CD4-positive, alpha-beta T cell treated with Interleukin-15 for 4 hours (primary cell): ENCODE measurements at regions not wholly inside any gene's neighbourhood (a gene's known extent, or its start where the extent isn't known, plus 50 kb on each side); places are given as distances from the start of the nearest gene placed in this dataset.

Experiments
- DNase-seq: peaks from one replicate; pipeline ENCODE4 v3.0.0-alpha.2; 2020; ENCODE audit warnings: low spot score

DNA sequence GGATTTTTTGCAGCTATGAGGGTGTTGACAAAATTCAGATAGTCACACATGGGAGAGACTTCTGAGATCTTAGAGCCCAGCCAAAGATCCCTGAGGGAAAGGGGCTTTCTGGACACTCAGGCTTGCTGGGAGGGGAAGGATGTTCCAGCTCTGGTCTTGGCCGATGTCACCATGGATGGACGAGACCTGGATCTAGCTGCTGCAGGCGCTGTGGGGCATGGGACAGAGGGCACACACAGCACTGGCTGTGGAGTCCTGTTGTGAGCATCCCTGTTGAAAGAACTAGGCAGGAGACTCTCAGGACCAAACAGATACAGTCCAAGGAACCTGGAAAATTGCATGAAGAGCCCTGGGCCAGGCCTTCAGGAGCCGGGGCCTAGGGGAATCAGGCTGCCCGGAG lies 80.1 kb upstream of the SDK2 start:
- DNase-seq: no peak

DNA sequence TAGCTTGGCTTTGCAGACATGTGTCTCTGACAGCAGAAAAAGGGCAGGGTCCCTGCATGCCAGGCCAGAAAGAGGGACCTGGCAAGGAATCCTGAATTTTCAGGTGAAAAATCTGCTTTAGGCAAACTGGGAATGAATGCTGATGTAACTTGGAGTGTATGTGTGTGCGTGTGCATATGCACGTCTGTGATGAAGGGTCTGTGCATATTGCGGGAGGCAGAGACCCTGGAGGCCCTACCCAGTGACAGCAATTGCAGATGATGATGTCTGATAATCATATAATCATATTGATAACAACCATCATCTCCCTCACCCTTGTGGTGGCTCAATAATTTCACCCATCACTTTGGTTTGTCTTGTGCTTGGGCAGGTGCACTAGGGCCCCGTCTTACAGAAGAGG lies 80.7 kb upstream of the SDK2 start:
- no peak for DNase-seq

- no peak for DNase-seq
These were observed 81.7 kb upstream of the SDK2 start for GRCh38 chr17:73725794-73726515.

DNA sequence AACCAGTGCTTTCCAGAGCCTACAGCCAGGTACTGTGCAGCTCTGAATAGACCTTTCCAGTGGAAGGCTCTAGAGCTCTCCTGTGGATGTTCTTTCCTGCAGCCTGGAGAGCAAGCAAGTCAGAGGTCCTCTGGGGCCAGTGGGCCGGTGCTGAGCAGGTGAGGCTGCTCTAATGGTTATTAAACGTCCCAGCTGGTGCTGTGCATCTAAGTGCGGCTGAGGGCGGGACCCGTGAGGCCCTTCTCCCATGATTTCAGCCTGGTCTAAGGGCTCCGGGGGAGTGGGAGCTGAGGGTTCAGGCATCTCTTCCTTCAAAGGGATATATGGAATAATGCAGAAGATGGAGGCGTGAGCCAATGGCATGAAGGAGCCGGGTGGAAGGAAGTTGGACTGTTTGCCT lies 83.7 kb upstream of the SDK2 start:
- no peak for DNase-seq

- no peak for DNase-seq
These were observed 84.9 kb upstream of the SDK2 start for GRCh38 chr17:73729101-73729500.

DNA sequence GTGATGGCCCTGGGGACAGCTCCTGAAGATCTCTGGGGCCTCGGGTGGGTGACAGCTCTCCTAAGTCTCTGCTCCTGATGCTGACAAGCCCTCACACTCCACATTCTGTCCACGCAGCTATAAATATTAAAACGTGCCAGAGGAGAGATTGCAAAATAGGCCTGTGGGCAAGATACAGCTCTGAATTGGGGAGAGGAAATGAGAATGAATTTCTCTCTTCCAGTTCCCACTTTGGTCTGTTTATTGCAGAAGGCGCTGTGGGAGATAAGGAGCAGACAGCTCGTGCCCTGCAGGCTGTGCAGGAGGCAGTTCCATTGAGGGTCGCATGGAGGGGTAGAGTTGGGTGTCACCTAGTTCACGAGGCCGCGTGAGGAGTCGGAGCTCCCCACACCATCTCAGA lies 87.5 kb upstream of the SDK2 start:
- DNase-seq: no peak

DNA sequence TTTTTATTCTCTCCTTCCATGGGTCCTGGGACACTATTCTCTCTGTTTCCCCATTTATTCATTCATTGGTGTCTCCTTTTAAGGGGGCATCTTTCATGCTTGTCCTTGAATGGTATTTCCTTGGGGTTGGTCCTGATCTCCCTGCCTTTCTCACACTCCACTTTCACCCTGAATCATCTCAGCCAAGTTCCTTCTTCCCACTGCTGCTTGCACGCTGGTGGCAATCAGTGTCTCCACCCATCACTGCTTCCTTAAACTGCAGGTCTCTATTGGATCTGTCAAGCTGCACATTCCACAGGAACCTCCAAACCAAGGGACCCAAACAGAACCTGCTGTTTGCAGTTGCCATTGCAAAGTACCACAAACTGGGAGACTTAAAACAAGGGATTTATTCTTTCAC lies 89.3 kb upstream of the SDK2 start:
- no peak for DNase-seq

DNA sequence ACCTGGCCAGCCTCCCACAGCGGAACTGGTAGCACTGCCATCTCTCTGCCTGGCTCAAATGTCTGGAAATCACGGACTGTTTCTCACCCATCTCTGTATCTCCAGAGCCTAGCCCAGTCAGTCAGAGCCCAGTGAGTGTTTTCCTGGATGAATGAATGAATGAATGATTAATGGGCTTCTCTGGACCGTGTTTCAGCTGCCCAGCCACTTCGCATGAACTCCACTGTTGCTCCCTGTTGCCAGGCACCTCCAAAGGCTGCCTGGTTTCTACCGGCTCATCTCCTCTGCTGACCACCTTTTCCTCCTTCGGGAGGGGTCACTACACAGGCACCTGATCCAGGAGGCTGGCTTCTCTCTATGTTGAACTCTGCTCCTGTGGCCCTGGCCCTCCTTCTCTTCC lies 91.0 kb upstream of the SDK2 start:
- DNase-seq: no peak

DNA sequence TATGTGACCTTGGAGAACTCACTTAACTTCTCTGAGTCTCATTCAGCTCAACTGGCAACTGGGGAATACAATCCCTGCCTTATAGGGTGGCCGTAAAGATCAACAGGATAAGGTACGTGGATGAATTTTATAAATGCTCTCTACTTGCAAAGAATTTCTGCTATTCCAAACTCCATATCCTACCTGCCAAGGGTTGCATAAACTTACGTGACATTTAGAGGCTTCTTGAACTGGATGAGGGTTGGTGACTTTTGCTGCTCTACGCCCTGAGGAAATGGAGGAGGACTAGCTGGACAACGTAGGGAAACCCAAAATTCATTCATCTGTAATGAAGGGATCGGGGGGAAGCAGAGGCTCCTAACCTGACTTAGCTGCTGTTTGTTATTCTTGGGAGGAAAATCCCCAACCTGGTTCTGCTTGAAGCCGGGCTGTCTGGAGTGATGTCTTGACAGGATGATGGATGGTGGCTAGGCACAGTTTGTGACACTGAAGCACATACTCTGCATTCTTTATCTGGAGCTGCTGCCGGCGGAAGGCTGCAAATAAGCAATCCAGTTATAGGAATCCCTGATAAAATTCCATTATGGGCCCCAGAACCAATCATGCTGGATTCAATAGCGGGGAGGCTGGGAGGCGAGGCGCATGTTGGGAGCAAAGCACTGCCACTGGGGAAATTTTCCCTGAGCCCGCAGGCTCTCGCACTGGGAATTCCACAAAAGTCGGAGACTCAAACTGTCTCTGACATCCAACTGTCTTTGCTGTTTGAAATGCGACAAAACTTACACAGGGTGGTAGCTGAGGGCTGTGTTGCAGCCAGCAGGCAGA lies 94.7 kb upstream of the SDK2 start:
- no peak for DNase-seq

GRCh38 chr17:73740370-73740769 lies 96.1 kb upstream of the SDK2 start:
- no peak for DNase-seq

DNA sequence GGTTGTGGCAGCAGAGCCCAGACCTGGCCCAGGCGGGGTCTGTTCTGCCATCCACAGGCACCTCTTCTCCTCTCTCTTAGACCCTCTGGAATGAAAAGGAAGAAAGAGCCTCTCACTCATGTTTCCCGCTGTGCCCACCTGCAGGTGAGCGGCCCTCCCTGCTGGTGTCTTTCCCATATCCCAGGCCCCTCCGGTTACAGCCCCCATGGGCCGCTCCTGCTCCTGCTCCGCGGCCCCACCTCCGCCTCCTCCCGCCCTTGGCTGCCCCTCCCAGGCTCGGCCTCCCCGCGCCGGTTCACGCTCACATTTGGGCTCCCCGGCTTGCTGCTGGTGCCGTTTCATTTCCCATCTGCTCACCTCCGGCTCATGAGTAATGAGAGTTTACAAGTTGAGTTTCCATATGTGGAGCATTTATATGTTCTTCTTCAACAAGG lies 98.7 kb upstream of the SDK2 start:
- DNase-seq: no peak

GRCh38 chr17:73743518-73744201 lies 99.4 kb upstream of the SDK2 start:
- DNase-seq: no peak

DNA sequence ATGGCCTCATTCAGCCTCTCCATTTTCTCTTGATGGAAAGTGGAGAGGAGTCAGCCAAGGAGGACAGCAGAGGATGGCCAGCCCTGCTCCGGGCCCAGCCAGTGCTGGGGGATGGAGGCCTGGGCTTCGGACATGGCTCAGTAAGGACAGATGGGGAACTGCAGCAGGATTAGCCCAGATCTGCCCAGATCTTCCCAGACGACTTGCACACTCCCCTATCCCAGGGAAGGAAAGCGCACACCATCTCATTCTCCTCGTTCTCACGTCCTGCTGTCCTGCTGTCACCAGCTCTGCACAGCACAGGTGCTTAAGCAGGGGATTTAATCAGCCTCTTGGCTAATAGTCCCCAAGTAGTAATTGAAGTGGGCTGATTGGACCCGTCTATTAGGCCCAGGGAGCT lies 100.2 kb upstream of the SDK2 start:
- no peak for DNase-seq

DNA sequence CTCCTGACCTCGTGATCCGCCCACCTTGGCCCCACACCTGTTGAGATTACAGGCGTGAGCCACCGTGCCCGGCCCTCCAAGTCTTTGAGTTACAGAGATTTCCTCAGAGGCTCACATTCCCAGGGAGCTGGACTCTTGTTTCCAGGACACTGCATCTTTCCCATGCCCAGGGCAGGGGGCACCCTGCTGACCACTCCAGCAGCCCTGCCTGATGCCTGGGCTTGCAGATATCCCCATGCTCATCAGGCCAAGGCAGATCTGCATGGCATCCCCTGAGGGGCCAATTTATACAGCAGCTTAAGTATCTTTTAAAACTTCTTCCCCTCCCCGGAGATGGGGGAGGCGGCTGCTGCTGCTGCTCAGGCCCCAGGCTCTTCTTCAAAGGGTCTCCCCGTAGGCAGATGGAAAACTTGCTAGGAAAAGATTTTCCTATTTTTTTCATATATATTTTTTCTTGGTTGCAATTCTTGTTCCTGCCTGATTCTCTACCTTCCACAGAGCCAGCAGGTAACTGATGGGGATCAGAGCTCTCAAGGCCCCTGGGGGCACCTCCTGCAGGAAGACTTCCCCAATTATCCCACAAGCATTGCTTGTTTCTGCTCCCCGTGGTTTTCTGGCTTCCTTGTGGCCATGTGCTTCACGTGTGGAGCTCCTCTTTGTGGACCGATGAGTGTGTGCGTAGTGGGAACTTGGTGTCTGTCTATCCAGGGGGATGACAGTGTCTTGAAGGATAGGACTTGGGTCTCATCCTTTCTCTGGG lies 102.2 kb upstream of the SDK2 start:
- no peak for DNase-seq

DNA sequence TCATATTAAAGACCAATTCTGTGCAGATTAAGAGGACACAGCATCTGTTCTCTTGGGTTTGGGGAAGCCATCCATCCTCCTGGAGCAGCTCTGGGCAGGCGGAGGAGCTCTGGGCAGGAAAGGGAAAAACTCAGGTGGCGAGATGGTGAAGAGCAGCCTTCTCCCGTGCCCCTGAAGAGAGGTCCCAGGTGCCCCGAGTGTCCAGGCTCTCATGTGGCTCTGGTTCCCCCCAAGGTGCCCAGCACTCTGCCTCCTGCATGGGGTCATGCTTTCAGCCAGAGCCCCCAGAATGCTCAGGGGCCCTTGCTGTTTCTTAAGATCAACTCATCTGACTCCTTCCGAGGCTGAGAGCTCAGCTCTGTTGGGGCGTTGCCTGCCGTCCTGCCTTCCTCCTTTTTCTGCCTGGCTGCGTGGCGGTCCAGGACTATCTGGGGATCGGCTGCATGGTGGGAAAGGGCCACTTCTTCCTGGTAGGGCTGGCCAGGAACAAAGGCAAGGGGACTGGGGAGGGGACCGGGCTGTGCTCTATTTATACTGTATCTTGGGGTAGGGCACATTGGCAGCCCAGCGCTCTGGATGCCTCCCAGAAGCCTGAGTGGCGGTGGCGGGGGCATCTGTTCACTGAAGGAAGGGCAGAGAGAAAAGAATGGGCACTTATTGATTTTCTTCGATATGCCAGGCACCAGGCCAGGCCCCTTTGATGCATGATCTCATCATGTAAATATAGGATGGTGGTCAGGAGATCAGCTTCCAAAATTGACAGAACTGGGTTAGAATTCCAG lies 103.2 kb upstream of the SDK2 start:
- DNase-seq: no peak

GRCh38 chr17:73748508-73748907 lies 104.3 kb upstream of the SDK2 start:
- no peak for DNase-seq

- DNase-seq: no peak
These were observed 105.1 kb upstream of the SDK2 start for GRCh38 chr17:73749337-73749823.

GRCh38 chr17:73749928-73750605 lies 105.8 kb upstream of the SDK2 start:
- DNase-seq: no peak

DNA sequence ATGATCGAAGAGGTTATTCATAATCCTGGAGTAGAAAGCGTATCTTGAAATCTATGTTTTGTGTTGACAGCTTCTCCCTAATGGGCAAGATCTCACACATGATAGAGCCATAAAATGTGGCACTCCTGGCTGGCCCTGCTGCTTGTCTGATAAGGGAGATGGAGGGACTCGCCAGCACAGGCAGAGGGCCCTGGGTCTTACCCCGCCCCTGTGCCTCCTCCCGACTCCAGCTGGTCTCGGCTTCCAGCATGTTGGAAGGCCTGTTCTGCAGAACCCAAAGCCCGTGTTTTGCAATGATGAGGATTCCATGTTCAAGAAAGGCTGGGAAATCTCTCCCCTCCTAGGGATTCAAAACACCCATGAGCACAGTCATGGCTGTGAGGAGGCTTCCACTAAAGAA lies 106.7 kb upstream of the SDK2 start:
- no peak for DNase-seq

GRCh38 chr17:73753751-73754496 lies 109.7 kb upstream of the SDK2 start:
- DNase-seq: no peak
